ENCODE measurements at regions not wholly inside any gene's neighbourhood (a gene's known extent, or its start where the extent isn't known, plus 50 kb on each side); places are given as distances from the start of the nearest gene placed in this dataset.

GRCh38 chr18:45169610-45170009 is 445.7 kb upstream of the SLC14A2 start (continued):
- TF ChIP-seq POLR2AphosphoS5 (IDR thresholded peaks at IDR 0.05; ENCODE audit: low read depth, low read length) (no peak), MXI1 (IDR thresholded peaks at IDR 0.05; ENCODE audit: low read depth, low read length) (no peak), SIN3A (IDR thresholded peaks at IDR 0.05; ENCODE audit: borderline replicate concordance, low read depth, low read length) (no peak)

- H3K36me3 ChIP-seq (replicated peaks in 1 of 2; ENCODE audit: control insufficient read depth in 1 of 2, insufficient read depth in 2 of 2, low read length in 1 of 2), result no peaks in the 10 kb centered on the region
- H3K27ac ChIP-seq (ENCODE audit: low read depth in 2 of 2, low read length in 1 of 2), result peak overlapping the region in 1 of 2 experiments; percentile 90; a peak in 2 of 4 replicates
- WGBS (ENCODE audit: low lambda C conversion rate), result 96% methylated on average over 4 of the region's 4 CpGs
- no peaks in the 10 kb centered on the region for H3K27me3 ChIP-seq (ENCODE audit: insufficient read depth)
- no peak overlapping the region for H3K4me3 ChIP-seq (ENCODE audit: low read depth in 2 of 2, low read length in 1 of 2)
- peaks cover 33% of the 10 kb centered on the region for H3F3A ChIP-seq (replicated peaks; ENCODE audit: insufficient read depth)
- H3K4me1 ChIP-seq (ENCODE audit: control insufficient read depth in 1 of 2, insufficient read depth in 2 of 2, low read depth in 1 of 2, low read length in 1 of 2), result peaks cover 0 to 26% of the 10 kb centered on the region in 2 experiments
- H3K9ac ChIP-seq, result no peak overlapping the region
- CTCF ChIA-PET, result no interaction called here
- DNase-seq, result no peak
- H3K4me2 ChIP-seq, result no peak overlapping the region
- no peaks in the 10 kb centered on the region for H3K9me2 ChIP-seq
- no peaks in the 10 kb centered on the region for H4K20me1 ChIP-seq (ENCODE audit: insufficient read depth)
- H3K9me3 ChIP-seq, result no peaks in the 10 kb centered on the region
- POLR2A ChIA-PET, result no interaction called here
- no peaks in the 10 kb centered on the region for H3K79me2 ChIP-seq (ENCODE audit: insufficient read depth)
- TF ChIP-seq REST (IDR thresholded peaks at IDR 0.05; ENCODE audit: low read depth, low read length) (no peak), USF1 (IDR thresholded peaks at IDR 0.05; ENCODE audit: borderline replicate concordance, low read depth) (no peak)
- no peak overlapping the region for H2AFZ ChIP-seq (ENCODE audit: low read depth)
Observed at GRCh38 chr18:45171679-45172191, 443.5 kb upstream of the SLC14A2 start.

GRCh38 chr18:45173327-45173726 is 441.9 kb upstream of the SLC14A2 start:
- H3K4me2 ChIP-seq, result no peak overlapping the region
- no peak for DNase-seq
- peaks cover 17% of the 10 kb centered on the region for H3F3A ChIP-seq (replicated peaks; ENCODE audit: insufficient read depth)
- H3K79me2 ChIP-seq (ENCODE audit: insufficient read depth), result no peaks in the 10 kb centered on the region
- POLR2A ChIA-PET, result no interaction called here
- H3K9ac ChIP-seq, result no peak overlapping the region
- TF ChIP-seq FOXM1 (IDR thresholded peaks at IDR 0.05; ENCODE audit: low read depth) (no peak), GABPA (IDR thresholded peaks at IDR 0.05; ENCODE audit: low read depth) (no peak), RCOR1 (IDR thresholded peaks at IDR 0.05; ENCODE audit: low read length) (no peak), ELF1 (IDR thresholded peaks at IDR 0.05) (no peak), RFX5 (IDR thresholded peaks at IDR 0.05; ENCODE audit: low read length) (no peak), NFIC (IDR thresholded peaks at IDR 0.05; ENCODE audit: borderline replicate concordance) (no peak), EP300 (IDR thresholded peaks at IDR 0.05; ENCODE audit: borderline replicate concordance in 1 of 2, low read depth in 1 of 2, low read length in 1 of 2) (no peak), JUND (IDR thresholded peaks at IDR 0.05) (no peak), MXI1 (IDR thresholded peaks at IDR 0.05; ENCODE audit: low read depth, low read length) (no peak), CTCF (IDR thresholded peaks at IDR 0.05) (no peak), SIN3A (IDR thresholded peaks at IDR 0.05; ENCODE audit: borderline replicate concordance, low read depth, low read length) (no peak), YY1 (IDR thresholded peaks at IDR 0.05; ENCODE audit: low read depth) (no peak), MEF2A (IDR thresholded peaks at IDR 0.05; ENCODE audit: borderline replicate concordance, low read depth) (no peak)
- TF ChIP-seq, protein P1, sequence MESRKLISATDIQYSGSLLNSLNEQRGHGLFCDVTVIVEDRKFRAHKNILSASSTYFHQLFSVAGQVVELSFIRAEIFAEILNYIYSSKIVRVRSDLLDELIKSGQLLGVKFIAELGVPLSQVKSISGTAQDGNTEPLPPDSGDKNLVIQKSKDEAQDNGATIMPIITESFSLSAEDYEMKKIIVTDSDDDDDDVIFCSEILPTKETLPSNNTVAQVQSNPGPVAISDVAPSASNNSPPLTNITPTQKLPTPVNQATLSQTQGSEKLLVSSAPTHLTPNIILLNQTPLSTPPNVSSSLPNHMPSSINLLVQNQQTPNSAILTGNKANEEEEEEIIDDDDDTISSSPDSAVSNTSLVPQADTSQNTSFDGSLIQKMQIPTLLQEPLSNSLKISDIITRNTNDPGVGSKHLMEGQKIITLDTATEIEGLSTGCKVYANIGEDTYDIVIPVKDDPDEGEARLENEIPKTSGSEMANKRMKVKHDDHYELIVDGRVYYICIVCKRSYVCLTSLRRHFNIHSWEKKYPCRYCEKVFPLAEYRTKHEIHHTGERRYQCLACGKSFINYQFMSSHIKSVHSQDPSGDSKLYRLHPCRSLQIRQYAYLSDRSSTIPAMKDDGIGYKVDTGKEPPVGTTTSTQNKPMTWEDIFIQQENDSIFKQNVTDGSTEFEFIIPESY (IDR thresholded peaks at IDR 0.05; ENCODE audit: borderline replicate concordance, low read depth), result no peak
- H4K20me1 ChIP-seq (ENCODE audit: insufficient read depth), result no peaks in the 10 kb centered on the region
- no peaks in the 10 kb centered on the region for H3K27me3 ChIP-seq (ENCODE audit: insufficient read depth)
- CTCF ChIA-PET, result no interaction called here
- no peak overlapping the region for H3K4me3 ChIP-seq (ENCODE audit: low read depth in 2 of 2, low read length in 1 of 2)
- no peaks in the 10 kb centered on the region for H3K9me3 ChIP-seq
- H2AFZ ChIP-seq (ENCODE audit: low read depth), result no peak overlapping the region
- H3K9me2 ChIP-seq, result 0 out of 2 replicates have a peak, but pooled peaks cover 3% of the 10 kb centered on the region
- H3K4me1 ChIP-seq (ENCODE audit: control insufficient read depth in 1 of 2, insufficient read depth in 2 of 2, low read depth in 1 of 2, low read length in 1 of 2), result peaks cover 0 to 10% of the 10 kb centered on the region in 2 experiments; a peak in 2 of 4 replicates
- H3K27ac ChIP-seq (ENCODE audit: low read depth in 2 of 2, low read length in 1 of 2), result no peak overlapping the region
- H3K36me3 ChIP-seq (replicated peaks in 1 of 2; ENCODE audit: control insufficient read depth in 1 of 2, insufficient read depth in 2 of 2, low read length in 1 of 2), result no peaks in the 10 kb centered on the region
- 86% methylated on average over 2 of the region's 2 CpGs for WGBS (ENCODE audit: low lambda C conversion rate)

Measured in SK-N-SH (cell line).